B cell (primary cell): ENCODE measurements at regions not wholly inside any gene's neighbourhood (a gene's known extent, or its start where the extent isn't known, plus 50 kb on each side); places are given as distances from the start of the nearest gene placed in this dataset.

Experiments used
- ATAC-seq: fragments of 200-7000 bp; cut with Tn5 transposase; one replicate; pipeline ENCODE4 v1.10.0; 2021; ENCODE audit warnings: low read depth, mild to moderate bottlenecking, moderate number of reproducible peaks, moderate library complexity
- CTCF ChIA-PET: fragments of 350-600 bp; sonication (Branson Sonifier 250); formaldehyde crosslinking; loops from one replicate; lab custom pipeline; 2021; ENCODE audit warnings: antibody characterized with exemption, inconsistent platforms; lab: Charles Lee
- POLR2A ChIA-PET: fragments of 350-600 bp; sonication (Branson Sonifier 250); formaldehyde crosslinking; loops from one replicate; lab custom pipeline; 2021; ENCODE audit warnings: antibody characterized with exemption; lab: Charles Lee
- DNase-seq: peaks from one replicate; pipeline ENCODE4 v3.0.0; 2013
- H2AFZ ChIP-seq: 2 replicates; pipeline ENCODE4 v1.6.1; 2012; ENCODE audit warnings: mild to moderate bottlenecking, low read depth, low read length; ENCODE audit not compliant: insufficient read depth, poor library complexity, severe bottlenecking
- H3K27ac ChIP-seq, 2 donors: 1 replicate in 1 of 2; 2 replicates in 1 of 2; pipeline ENCODE4 v1.5.1; 2012 to 2013; ENCODE audit warnings: low read length in 2 of 2, mild to moderate bottlenecking in 2 of 2, moderate library complexity in 1 of 2
- H3K27me3 ChIP-seq, 4 experiments: fragments of 200-600 bp in 1 of 4; sonication (generic) in 1 of 4; replicated peaks in 1 of 4; 1 replicate in 2 of 4; 2 replicates in 2 of 4; pipeline versions ENCODE4 v1.6.1 to v1.7.0; 2013 to 2016; ENCODE audit warnings: low read length in 3 of 4, mild to moderate bottlenecking in 2 of 4, mixed read lengths in 1 of 4, moderate library complexity in 1 of 4; ENCODE audit not compliant: insufficient read depth in 4 of 4, control insufficient read depth in 3 of 4; ENCODE audit errors: control extremely low read depth in 1 of 4
- H3K36me3 ChIP-seq, 2 experiments: replicated peaks in 1 of 2; 1 replicate in 1 of 2; 2 replicates in 1 of 2; pipeline versions ENCODE4 v1.6.1 to v1.7.1; 2013; ENCODE audit warnings: low read length in 1 of 2; ENCODE audit not compliant: insufficient read depth in 2 of 2, control insufficient read depth in 1 of 2; ENCODE audit errors: control extremely low read depth in 1 of 2, extremely low read depth in 1 of 2
- H3K4me1 ChIP-seq, 2 donors: fragments of 200-600 bp in 1 of 2; sonication (generic) in 1 of 2; 1 replicate in 1 of 2; 2 replicates in 1 of 2; pipeline versions ENCODE4 v1.5.1 to v1.6.1; 2013 to 2017; ENCODE audit warnings: low read length in 2 of 2; ENCODE audit not compliant: control insufficient read depth in 2 of 2, insufficient read depth in 2 of 2
- H3K4me2 ChIP-seq: replicated peaks from 2 replicates; pipeline ENCODE3; 2012; ENCODE audit warnings: mild to moderate bottlenecking, low read depth, low read length; ENCODE audit not compliant: poor library complexity, severe bottlenecking
- H3K4me3 ChIP-seq, 5 experiments: fragments of 200-600 bp in 1 of 5; sonication (generic) in 1 of 5; 1 replicate in 3 of 5; 2 replicates in 2 of 5; pipeline versions ENCODE4 v1.5.1 to v1.7.0; 2011 to 2016; ENCODE audit warnings: low read length in 4 of 5, mild to moderate bottlenecking in 4 of 5, low read depth in 2 of 5, control low read depth in 1 of 5, moderate library complexity in 1 of 5; ENCODE audit not compliant: insufficient read depth in 1 of 5; ENCODE audit errors: control extremely low read depth in 1 of 5, extremely low read depth in 1 of 5
- H3K79me2 ChIP-seq: fragments of 200-600 bp; sonication (generic); one replicate; pipeline ENCODE4 v1.6.0; 2016; ENCODE audit warnings: low read length; ENCODE audit not compliant: control insufficient read depth, insufficient read depth
- H3K9ac ChIP-seq: fragments of 200-600 bp; sonication (generic); 2 replicates; pipeline ENCODE4 v1.6.1; 2017; ENCODE audit warnings: mild to moderate bottlenecking, low read length, moderate library complexity
- H3K9me3 ChIP-seq, 3 donors: one replicate each; pipeline versions ENCODE4 v1.6.1 to v1.7.1; 2013; ENCODE audit warnings: low read length in 2 of 3; ENCODE audit not compliant: control insufficient read depth in 2 of 3, insufficient read depth in 1 of 3; ENCODE audit errors: control extremely low read depth in 1 of 3
- H4K20me1 ChIP-seq: 2 replicates; pipeline ENCODE4 v1.6.0; 2012; ENCODE audit warnings: mild to moderate bottlenecking, low read length; ENCODE audit not compliant: insufficient read depth, control insufficient read depth, poor library complexity, severe bottlenecking
- H3K27ac Mint-ChIP-seq: one replicate; pipeline ENCODE4 v1.8.0; 2021; ENCODE audit warnings: mixed read lengths
- H3K27me3 Mint-ChIP-seq: one replicate; pipeline ENCODE4 v1.8.0; 2021; ENCODE audit warnings: mixed read lengths
- H3K4me1 Mint-ChIP-seq: one replicate; pipeline ENCODE4 v1.8.0; 2021; ENCODE audit warnings: mixed read lengths
- H3K4me3 Mint-ChIP-seq: one replicate; pipeline ENCODE4 v1.8.0; 2021; ENCODE audit warnings: mixed read lengths
- H3K9me3 Mint-ChIP-seq: one replicate; pipeline ENCODE4 v1.8.0; 2022; ENCODE audit warnings: mixed read lengths; ENCODE audit not compliant: insufficient read depth
- CTCF ChIP-seq: fragments of 200-600 bp; IDR thresholded peaks from one replicate; pipeline ENCODE4 v1.8.0; 2022; ENCODE audit warnings: antibody characterized with exemption, mild to moderate bottlenecking
- EZH2 ChIP-seq: IDR thresholded peaks from 2 replicates; pipeline ENCODE4 v1.6.1; 2012; ENCODE audit warnings: borderline replicate concordance, low read depth, mild to moderate bottlenecking, moderate library complexity, low read length; ENCODE audit not compliant: insufficient read depth, poor library complexity, severe bottlenecking
- WGBS: methylation state at CpG from one replicate; pipeline ENCODE4 v1.1.5; 2013; ENCODE audit warnings: missing lambda C conversion rate; ENCODE audit not compliant: insufficient coverage; 5-methylcytosine and 5-hydroxymethylcytosine counted together
- intact Hi-C: fragments of 100-400 bp; cut with micrococcal nuclease; formaldehyde crosslinking; loops from one replicate; pipeline ENCODE4 v1.10.0; 2022

GRCh38 chr2:128371248-128371630, 52.6 kb upstream of the HS6ST1 start:
- H3K9me3 Mint-ChIP-seq: no peaks in the 10 kb centered on the region
- intact Hi-C loops: no loop called here

GRCh38 chr2:128371648-128372345, 53.1 kb upstream of the HS6ST1 start:
- Mint-ChIP-seq H3K27me3 (no peaks in the 10 kb centered on the region), H3K9me3 (no peaks in the 10 kb centered on the region), H3K27ac (no peak overlapping the region), H3K4me1 (no peaks in the 10 kb centered on the region), H3K4me3 (no peak overlapping the region)
- H3K4me3 ChIP-seq: no peak overlapping the region
- WGBS: 82% methylated on average over 11 of the region's 11 CpGs
- no peaks in the 10 kb centered on the region for H3K36me3 ChIP-seq
- no peak for ATAC-seq
- no peaks in the 10 kb centered on the region for H3K27me3 ChIP-seq
- H4K20me1 ChIP-seq: no peaks in the 10 kb centered on the region
- no peaks in the 10 kb centered on the region for H3K79me2 ChIP-seq
- no peak overlapping the region for H3K4me2 ChIP-seq
- no peak overlapping the region for H2AFZ ChIP-seq
- no peaks in the 10 kb centered on the region for H3K9me3 ChIP-seq
- DNase-seq: no peak
- no peak overlapping the region for H3K9ac ChIP-seq
- TF ChIP-seq CTCF: no peak
- POLR2A ChIA-PET: no interaction called here
- H3K27ac ChIP-seq: no peak overlapping the region
- intact Hi-C loops: no loop called here
- no peaks in the 10 kb centered on the region for H3K4me1 ChIP-seq
- CTCF ChIA-PET: no interaction called here

More at GRCh38 chr2:128371248-128371630, 52.6 kb upstream of the HS6ST1 start:
- no peaks in the 10 kb centered on the region for H3K27me3 ChIP-seq
- WGBS: 81% methylated on average over 6 of the region's 8 CpGs
- H3K4me2 ChIP-seq: no peak overlapping the region
- no peaks in the 10 kb centered on the region for H3K36me3 ChIP-seq
- no peak overlapping the region for H3K4me3 ChIP-seq
- ATAC-seq: no peak
- CTCF ChIA-PET: no interaction called here
- no peaks in the 10 kb centered on the region for H3K79me2 ChIP-seq
- no peak overlapping the region for H2AFZ ChIP-seq
- TF ChIP-seq CTCF: no peak
- no peak for TF ChIP-seq EZH2
- no peak overlapping the region for H3K27ac ChIP-seq
- POLR2A ChIA-PET: no interaction called here
- H3K4me1 Mint-ChIP-seq: no peaks in the 10 kb centered on the region
- no peak for DNase-seq
- H3K4me1 ChIP-seq: no peaks in the 10 kb centered on the region
- no peak overlapping the region for H3K4me3 Mint-ChIP-seq
- no peak overlapping the region for H3K27ac Mint-ChIP-seq
- H4K20me1 ChIP-seq: no peaks in the 10 kb centered on the region
- H3K27me3 Mint-ChIP-seq: no peaks in the 10 kb centered on the region
- H3K9ac ChIP-seq: no peak overlapping the region
- no peaks in the 10 kb centered on the region for H3K9me3 ChIP-seq
